SK-N-SH treated with all-trans-retinoic acid at 6 μM for 48 hours (cell line): ENCODE measurements at regions not wholly inside any gene's neighbourhood (a gene's known extent, or its start where the extent isn't known, plus 50 kb on each side); places are given as distances from the start of the nearest gene placed in this dataset.

Experiments used
- ATAC-seq: fragments of 200-7000 bp; cut with Tn5 transposase; 3 replicates; pipeline ENCODE4 v1.9.1; 2020; ENCODE audit warnings: mild to moderate bottlenecking, moderate library complexity
- ARNTL ChIP-seq: fragments of 450-650 bp; formaldehyde crosslinking; IDR thresholded peaks from 2 replicates; pipeline ENCODE4 v1.5.0; 2020; ENCODE audit warnings: low read depth, mild to moderate bottlenecking, moderate library complexity, borderline replicate concordance
- BACH2 ChIP-seq: fragments of 250-450 bp; sonication (Bioruptor Pico); IDR thresholded peaks from 2 replicates; pipeline ENCODE4 v1.9.0; 2021; ENCODE audit warnings: mild to moderate bottlenecking, borderline replicate concordance
- CSRNP3 ChIP-seq: fragments of 250-450 bp; sonication (Bioruptor Pico); IDR thresholded peaks from 2 replicates; pipeline ENCODE4 v1.5.1; 2021; ENCODE audit warnings: mild to moderate bottlenecking, moderate library complexity
- ESRRG ChIP-seq: fragments of 250-450 bp; sonication (Bioruptor Pico); IDR thresholded peaks from 2 replicates; pipeline ENCODE4 v1.6.1; 2021; ENCODE audit warnings: mild to moderate bottlenecking
- GLIS3 ChIP-seq: fragments of 250-450 bp; sonication (Bioruptor Pico); IDR thresholded peaks from 2 replicates; pipeline ENCODE4 v1.5.0; 2020; ENCODE audit warnings: mild to moderate bottlenecking, moderate library complexity
- ISL1 ChIP-seq: fragments of 250-450 bp; sonication (Bioruptor Pico); IDR thresholded peaks from 2 replicates; pipeline ENCODE4 v2.1.2; 2022; ENCODE audit warnings: mild to moderate bottlenecking, moderate library complexity
- OSR1 ChIP-seq: fragments of 250-450 bp; sonication (Bioruptor Pico); IDR thresholded peaks from 2 replicates; pipeline ENCODE4 v1.8.0; 2022; ENCODE audit warnings: moderate library complexity, mild to moderate bottlenecking, inconsistent platforms
- PPARA ChIP-seq: fragments of 250-450 bp; sonication (Bioruptor Pico); IDR thresholded peaks from 2 replicates; pipeline ENCODE4 v1.5.0; 2020; ENCODE audit warnings: mild to moderate bottlenecking, borderline replicate concordance
- RARB ChIP-seq: fragments of 250-450 bp; sonication (Bioruptor Pico); IDR thresholded peaks from 2 replicates; pipeline ENCODE4 v1.8.0; 2021; ENCODE audit warnings: mild to moderate bottlenecking, moderate library complexity
- SNAI2 ChIP-seq: fragments of 250-450 bp; sonication (Bioruptor Pico); IDR thresholded peaks from 2 replicates; pipeline ENCODE4 v1.5.0; 2020; ENCODE audit warnings: mild to moderate bottlenecking, moderate library complexity
- TCF4 ChIP-seq: fragments of 250-450 bp; sonication (Bioruptor Pico); IDR thresholded peaks from 2 replicates; pipeline ENCODE4 v1.8.0; 2021; ENCODE audit warnings: mild to moderate bottlenecking, moderate library complexity, borderline replicate concordance
- TOX ChIP-seq: fragments of 250-450 bp; sonication (Bioruptor Pico); IDR thresholded peaks from 2 replicates; pipeline ENCODE4 v1.8.0; 2021; ENCODE audit warnings: mild to moderate bottlenecking, moderate library complexity, borderline replicate concordance
- ZC3H10 ChIP-seq: fragments of 250-450 bp; sonication (Bioruptor Pico); IDR thresholded peaks from 2 replicates; pipeline ENCODE4 v1.5.1; 2021; ENCODE audit warnings: mild to moderate bottlenecking, moderate library complexity
- ZFP3 ChIP-seq: fragments of 250-450 bp; sonication (Bioruptor Pico); IDR thresholded peaks from 2 replicates; pipeline ENCODE4 v1.5.0; 2020; ENCODE audit warnings: mild to moderate bottlenecking, moderate library complexity
- ZFP30 ChIP-seq: fragments of 450-650 bp; formaldehyde crosslinking; IDR thresholded peaks from 2 replicates; pipeline ENCODE4 v1.5.0; 2022; ENCODE audit warnings: mild to moderate bottlenecking, moderate library complexity
- ZNF565 ChIP-seq: fragments of 450-650 bp; formaldehyde crosslinking; conservative IDR thresholded peaks from 2 replicates; pipeline ENCODE4 v1.5.0; 2020; ENCODE audit warnings: low read depth, mild to moderate bottlenecking, moderate library complexity
- ZNF8 ChIP-seq: fragments of 450-650 bp; formaldehyde crosslinking; IDR thresholded peaks from 2 replicates; pipeline ENCODE4 v1.5.0; 2020; ENCODE audit warnings: mild to moderate bottlenecking, moderate library complexity
- TF ChIP-seq, protein P1 (sequence below): fragments of 250-450 bp; sonication (Bioruptor Pico); IDR thresholded peaks from 2 replicates; pipeline ENCODE4 v1.5.0; 2020; ENCODE audit warnings: mild to moderate bottlenecking, moderate library complexity
- TF ChIP-seq, protein P2 (sequence below): fragments of 250-450 bp; sonication (Bioruptor Pico); IDR thresholded peaks from 2 replicates; pipeline ENCODE4 v1.8.0; 2020; ENCODE audit warnings: mild to moderate bottlenecking, moderate library complexity, borderline replicate concordance
- TF ChIP-seq, protein P3 (sequence below): fragments of 250-450 bp; sonication (Bioruptor Pico); IDR thresholded peaks from 2 replicates; pipeline ENCODE4 v1.8.0; 2021; ENCODE audit warnings: low read depth, mild to moderate bottlenecking, moderate library complexity, borderline replicate concordance

GRCh38 chr14:65242732-65243134 lies 140.4 kb upstream of the MAX start (continued):
- TF ChIP-seq RARB (CRISPR knock-in tag), result no peak
- TF ChIP-seq, all 23 proteins: peak for 0

DNA sequence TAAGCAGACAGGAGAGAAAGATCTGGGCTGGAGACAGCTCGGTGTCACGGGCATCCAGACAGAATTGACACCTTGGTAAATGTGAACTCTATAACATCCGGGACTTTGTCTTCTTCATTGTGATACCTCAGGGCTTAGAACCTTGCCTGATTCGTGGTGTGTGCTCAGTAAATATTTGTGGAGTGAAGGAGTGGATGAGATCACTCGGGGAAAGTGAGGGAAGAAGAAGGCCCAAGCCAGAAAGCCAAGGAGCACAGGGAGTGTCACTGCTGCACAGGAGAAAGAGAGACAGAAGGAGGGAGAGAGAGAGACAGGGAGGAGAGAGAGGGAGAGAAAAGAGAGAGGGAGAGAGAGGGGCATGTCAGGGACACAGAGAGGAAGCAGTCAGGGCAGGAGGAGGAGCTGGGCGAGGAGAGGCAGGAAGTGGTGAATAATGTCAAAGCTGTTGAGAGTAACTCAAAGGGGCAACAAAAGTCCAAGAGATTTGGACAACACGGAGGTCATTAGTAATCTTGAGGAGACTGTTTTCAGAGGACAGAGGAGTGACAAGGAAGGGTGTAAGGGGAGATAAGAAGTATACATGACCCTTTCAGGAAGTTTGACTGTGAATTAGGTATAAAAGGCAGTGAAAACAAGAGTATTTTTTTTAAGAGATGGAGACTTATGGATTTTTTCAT lies 141.6 kb upstream of the MAX start:
- ATAC-seq, result no peak; the same call in 2 of the 3 replicates
- TF ChIP-seq BACH2 (CRISPR knock-in tag) (no peak), ZNF565 (no peak), ISL1 (CRISPR knock-in tag) (no peak), ARNTL (CRISPR knock-in tag) (no peak), CSRNP3 (CRISPR knock-in tag) (no peak), ZFP30 (no peak), ESRRG (no peak), SNAI2 (CRISPR knock-in tag) (no peak), GLIS3 (CRISPR knock-in tag) (no peak)
- TF ChIP-seq, protein P1, sequence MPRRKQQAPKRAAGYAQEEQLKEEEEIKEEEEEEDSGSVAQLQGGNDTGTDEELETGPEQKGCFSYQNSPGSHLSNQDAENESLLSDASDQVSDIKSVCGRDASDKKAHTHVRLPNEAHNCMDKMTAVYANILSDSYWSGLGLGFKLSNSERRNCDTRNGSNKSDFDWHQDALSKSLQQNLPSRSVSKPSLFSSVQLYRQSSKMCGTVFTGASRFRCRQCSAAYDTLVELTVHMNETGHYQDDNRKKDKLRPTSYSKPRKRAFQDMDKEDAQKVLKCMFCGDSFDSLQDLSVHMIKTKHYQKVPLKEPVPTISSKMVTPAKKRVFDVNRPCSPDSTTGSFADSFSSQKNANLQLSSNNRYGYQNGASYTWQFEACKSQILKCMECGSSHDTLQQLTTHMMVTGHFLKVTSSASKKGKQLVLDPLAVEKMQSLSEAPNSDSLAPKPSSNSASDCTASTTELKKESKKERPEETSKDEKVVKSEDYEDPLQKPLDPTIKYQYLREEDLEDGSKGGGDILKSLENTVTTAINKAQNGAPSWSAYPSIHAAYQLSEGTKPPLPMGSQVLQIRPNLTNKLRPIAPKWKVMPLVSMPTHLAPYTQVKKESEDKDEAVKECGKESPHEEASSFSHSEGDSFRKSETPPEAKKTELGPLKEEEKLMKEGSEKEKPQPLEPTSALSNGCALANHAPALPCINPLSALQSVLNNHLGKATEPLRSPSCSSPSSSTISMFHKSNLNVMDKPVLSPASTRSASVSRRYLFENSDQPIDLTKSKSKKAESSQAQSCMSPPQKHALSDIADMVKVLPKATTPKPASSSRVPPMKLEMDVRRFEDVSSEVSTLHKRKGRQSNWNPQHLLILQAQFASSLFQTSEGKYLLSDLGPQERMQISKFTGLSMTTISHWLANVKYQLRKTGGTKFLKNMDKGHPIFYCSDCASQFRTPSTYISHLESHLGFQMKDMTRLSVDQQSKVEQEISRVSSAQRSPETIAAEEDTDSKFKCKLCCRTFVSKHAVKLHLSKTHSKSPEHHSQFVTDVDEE (CRISPR knock-in tag), result no peak
- TF ChIP-seq, protein P2, sequence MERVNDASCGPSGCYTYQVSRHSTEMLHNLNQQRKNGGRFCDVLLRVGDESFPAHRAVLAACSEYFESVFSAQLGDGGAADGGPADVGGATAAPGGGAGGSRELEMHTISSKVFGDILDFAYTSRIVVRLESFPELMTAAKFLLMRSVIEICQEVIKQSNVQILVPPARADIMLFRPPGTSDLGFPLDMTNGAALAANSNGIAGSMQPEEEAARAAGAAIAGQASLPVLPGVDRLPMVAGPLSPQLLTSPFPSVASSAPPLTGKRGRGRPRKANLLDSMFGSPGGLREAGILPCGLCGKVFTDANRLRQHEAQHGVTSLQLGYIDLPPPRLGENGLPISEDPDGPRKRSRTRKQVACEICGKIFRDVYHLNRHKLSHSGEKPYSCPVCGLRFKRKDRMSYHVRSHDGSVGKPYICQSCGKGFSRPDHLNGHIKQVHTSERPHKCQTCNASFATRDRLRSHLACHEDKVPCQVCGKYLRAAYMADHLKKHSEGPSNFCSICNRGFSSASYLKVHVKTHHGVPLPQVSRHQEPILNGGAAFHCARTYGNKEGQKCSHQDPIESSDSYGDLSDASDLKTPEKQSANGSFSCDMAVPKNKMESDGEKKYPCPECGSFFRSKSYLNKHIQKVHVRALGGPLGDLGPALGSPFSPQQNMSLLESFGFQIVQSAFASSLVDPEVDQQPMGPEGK (CRISPR knock-in tag), result no peak
- TF ChIP-seq, protein P3, sequence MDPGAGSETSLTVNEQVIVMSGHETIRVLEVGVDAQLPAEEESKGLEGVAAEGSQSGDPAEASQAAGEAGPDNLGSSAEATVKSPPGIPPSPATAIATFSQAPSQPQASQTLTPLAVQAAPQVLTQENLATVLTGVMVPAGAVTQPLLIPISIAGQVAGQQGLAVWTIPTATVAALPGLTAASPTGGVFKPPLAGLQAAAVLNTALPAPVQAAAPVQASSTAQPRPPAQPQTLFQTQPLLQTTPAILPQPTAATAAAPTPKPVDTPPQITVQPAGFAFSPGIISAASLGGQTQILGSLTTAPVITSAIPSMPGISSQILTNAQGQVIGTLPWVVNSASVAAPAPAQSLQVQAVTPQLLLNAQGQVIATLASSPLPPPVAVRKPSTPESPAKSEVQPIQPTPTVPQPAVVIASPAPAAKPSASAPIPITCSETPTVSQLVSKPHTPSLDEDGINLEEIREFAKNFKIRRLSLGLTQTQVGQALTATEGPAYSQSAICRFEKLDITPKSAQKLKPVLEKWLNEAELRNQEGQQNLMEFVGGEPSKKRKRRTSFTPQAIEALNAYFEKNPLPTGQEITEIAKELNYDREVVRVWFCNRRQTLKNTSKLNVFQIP (CRISPR knock-in tag), result no peak

GRCh38 chr14:65249471-65250161 lies 147.3 kb upstream of the MAX start:
- TF ChIP-seq ESRRG (no peak), TOX (CRISPR knock-in tag) (no peak), ZFP3 (no peak), RARB (CRISPR knock-in tag) (no peak), GLIS3 (CRISPR knock-in tag) (no peak), PPARA (CRISPR knock-in tag) (no peak), ARNTL (CRISPR knock-in tag) (no peak), ISL1 (CRISPR knock-in tag) (no peak)
- TF ChIP-seq, protein P3 (CRISPR knock-in tag), result no peak
- ATAC-seq, result no peak

- no peak for ATAC-seq
- TF ChIP-seq ARNTL (CRISPR knock-in tag) (no peak), ISL1 (CRISPR knock-in tag) (no peak), GLIS3 (CRISPR knock-in tag) (no peak), ZFP30 (no peak), ZC3H10 (no peak), TCF4 (CRISPR knock-in tag) (no peak), OSR1 (CRISPR knock-in tag) (no peak), ZNF8 (CRISPR knock-in tag) (no peak), PPARA (CRISPR knock-in tag) (no peak)
- TF ChIP-seq, protein P2 (CRISPR knock-in tag), result no peak
- TF ChIP-seq, protein P1 (CRISPR knock-in tag), result no peak
These were observed 147.8 kb upstream of the MAX start for GRCh38 chr14:65250162-65250495.
